ENCODE measurements at regions not wholly inside any gene's neighbourhood (a gene's known extent, or its start where the extent isn't known, plus 50 kb on each side); places are given as distances from the start of the nearest gene placed in this dataset.

DNA sequence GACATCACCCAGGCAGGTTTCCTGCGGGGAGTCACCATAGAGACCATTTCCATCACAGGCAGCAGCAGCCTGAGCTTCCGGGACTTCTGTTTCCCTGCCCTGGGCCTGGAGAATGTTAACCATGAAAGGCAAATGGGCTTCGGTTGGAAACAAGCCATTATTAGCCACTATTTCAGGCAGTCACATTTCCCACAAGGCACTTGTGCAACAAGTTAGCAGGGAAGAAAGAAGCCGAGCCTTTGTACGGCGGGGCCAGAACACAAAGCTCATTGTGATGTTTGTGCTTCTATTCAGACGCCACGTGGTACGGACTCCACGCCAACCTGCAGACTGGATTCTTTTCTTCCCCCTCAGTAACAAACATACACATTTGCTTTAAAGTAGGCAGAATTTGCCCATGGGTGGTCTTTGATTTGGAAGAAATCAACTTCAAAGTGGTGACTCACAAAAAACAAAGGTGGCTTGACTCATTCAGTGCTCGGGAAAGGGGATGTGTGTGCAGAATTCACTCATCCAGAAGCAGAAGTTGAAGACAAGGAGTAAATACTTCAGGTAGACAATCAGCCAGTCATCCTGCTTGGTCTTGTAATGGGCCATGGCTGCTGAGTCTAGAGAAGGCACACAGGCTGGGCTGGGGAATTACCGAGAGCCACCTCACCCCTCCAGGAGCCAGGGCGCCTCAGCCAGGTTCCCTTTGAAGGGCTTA lies 154.2 kb upstream of the PRMT8 start:
- no peak for DNase-seq
- in situ Hi-C loops (cut with HindIII; ENCODE audit: low pct_ligation_motif_present, low pct_unique_long_range_greater_than_20kb, low sequenced_read_pairs): no loop called here

GRCh38 chr12:3337944-3338343 lies 153.1 kb upstream of the PRMT8 start:
- in situ Hi-C loops (cut with HindIII; ENCODE audit: low pct_ligation_motif_present, low pct_unique_long_range_greater_than_20kb, low sequenced_read_pairs): no loop called here
- no peak for DNase-seq

DNA sequence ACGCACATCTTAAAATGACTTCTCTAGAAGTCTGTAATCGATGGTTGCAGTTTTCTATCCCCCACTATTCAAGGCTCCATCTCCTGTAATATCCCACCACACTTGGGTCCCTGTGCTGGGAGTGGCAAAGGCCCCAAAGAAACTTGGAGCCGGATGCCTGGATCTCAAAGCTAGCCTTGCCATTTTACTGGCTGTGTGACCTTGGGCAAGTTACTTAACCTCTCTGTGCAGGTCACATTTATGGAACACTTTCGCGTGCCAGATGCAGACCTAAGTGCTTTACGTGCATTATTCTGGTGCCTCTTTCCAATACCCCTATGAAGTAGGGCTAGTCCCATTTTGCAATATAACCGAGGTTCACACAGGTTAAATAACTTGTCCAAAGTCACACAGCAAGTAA lies 151.8 kb upstream of the PRMT8 start:
- no peak for DNase-seq
- in situ Hi-C loops (cut with HindIII; ENCODE audit: low pct_ligation_motif_present, low pct_unique_long_range_greater_than_20kb, low sequenced_read_pairs): no loop called here

DNA sequence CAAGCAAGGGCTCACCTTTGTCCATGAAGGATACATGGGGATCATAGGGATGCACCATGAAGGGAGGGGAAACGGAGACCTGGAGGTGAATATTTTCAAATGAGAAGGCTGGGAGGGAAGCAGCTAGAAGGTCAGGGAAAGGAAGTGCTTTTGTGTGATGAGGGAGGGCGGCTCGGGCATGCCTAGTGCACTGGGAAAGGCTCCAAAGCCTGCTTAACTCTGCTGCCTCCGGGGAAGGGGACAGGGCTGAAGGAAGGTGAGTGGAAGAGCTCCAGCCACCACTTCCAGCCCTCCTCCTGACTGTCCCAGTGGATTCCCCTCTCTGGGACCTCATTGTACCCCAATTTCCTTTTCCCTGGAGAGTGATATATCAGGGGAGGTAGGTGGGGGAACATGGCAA lies 149.4 kb upstream of the PRMT8 start:
- in situ Hi-C loops (cut with HindIII; ENCODE audit: low pct_ligation_motif_present, low pct_unique_long_range_greater_than_20kb, low sequenced_read_pairs): no loop called here
- DNase-seq: no peak

- DNase-seq: peak; percentile 62
Observed at GRCh38 chr12:3342051-3342450, 149.0 kb upstream of the PRMT8 start.

DNA sequence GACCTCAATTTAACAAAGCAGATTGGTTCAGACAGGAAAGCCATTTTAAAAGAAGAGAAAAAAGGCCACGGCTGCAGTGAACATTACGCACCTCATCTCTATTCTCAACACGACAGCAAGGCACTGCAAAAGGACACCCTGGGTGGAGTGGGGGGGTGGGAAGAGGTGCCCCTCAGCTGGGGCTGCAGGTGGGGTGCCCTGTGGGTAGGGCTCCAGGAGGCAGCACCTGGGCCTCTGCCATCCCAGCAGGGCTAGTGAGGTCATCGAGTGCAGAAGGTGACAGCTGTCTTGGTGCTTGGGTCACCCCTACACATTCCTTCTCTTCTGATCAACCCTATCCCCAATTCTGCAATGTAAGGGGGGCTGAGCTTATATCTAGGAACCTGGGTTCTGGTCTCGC lies 142.9 kb upstream of the PRMT8 start:
- no peak for DNase-seq
- in situ Hi-C loops (cut with HindIII; ENCODE audit: low pct_ligation_motif_present, low pct_unique_long_range_greater_than_20kb, low sequenced_read_pairs): no loop called here

More at GRCh38 chr12:3342051-3342450, 149.0 kb upstream of the PRMT8 start:
- in situ Hi-C loops (cut with HindIII; ENCODE audit: low pct_ligation_motif_present, low pct_unique_long_range_greater_than_20kb, low sequenced_read_pairs): no loop called here

- in situ Hi-C loops (cut with HindIII; ENCODE audit: low pct_ligation_motif_present, low pct_unique_long_range_greater_than_20kb, low sequenced_read_pairs): loop anchor here (25.0 kb wide), 1 partner anchor 312 kb away; no protein-coding TSS in a partner anchor
- DNase-seq: no peak
Observed at GRCh38 chr12:3350432-3350831, 140.6 kb upstream of the PRMT8 start.

- no peak for DNase-seq
Observed at GRCh38 chr12:3351731-3352130, 139.3 kb upstream of the PRMT8 start.

DNA sequence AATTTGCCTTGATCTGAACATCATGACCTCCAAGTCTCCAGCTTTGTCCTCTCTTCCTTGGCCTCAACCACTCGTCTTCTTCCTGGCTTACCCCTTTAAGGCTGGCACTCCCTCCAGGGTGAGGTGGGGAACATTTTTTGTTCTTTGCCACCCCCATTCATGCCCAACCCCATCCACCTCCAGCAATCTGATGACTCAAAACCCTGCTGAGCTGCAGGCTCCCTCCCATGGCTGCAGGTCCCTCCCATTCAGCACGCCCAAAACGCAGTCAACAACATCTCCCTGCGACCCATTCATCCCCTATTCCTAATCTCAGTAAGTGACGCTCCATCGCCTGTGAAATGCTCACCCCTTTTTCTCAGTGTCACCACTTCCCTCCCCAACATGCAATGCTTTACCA lies 138.8 kb upstream of the PRMT8 start:
- in situ Hi-C loops (cut with HindIII; ENCODE audit: low pct_ligation_motif_present, low pct_unique_long_range_greater_than_20kb, low sequenced_read_pairs): loop anchor here (25.0 kb wide), 1 partner anchor 310 kb away; no protein-coding TSS in a partner anchor
- DNase-seq: no peak

More at GRCh38 chr12:3351731-3352130, 139.3 kb upstream of the PRMT8 start:
- in situ Hi-C loops (cut with HindIII; ENCODE audit: low pct_ligation_motif_present, low pct_unique_long_range_greater_than_20kb, low sequenced_read_pairs): loop anchor here (25.0 kb wide), 1 partner anchor 311 kb away; no protein-coding TSS in a partner anchor

DNA sequence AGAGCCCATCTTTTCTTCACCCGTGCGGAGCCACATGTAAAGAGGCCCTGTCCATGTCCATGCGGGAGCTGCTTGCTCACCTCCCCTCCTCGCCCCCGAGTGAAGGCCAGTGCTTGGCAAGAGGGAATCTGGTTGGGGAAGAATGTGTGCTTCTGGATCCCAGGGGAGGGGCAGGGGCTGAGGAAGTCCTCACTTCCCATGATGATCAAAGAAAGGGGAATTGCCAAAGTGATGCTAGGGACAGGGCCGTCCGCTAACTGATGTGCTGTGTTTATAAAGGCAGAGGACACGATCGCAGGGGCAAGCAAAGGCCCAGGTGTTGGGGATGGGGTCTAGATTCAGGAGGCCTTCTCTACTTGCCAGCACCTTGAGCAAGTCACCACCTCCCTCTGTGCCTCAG lies 137.4 kb upstream of the PRMT8 start:
- DNase-seq: no peak
- in situ Hi-C loops (cut with HindIII; ENCODE audit: low pct_ligation_motif_present, low pct_unique_long_range_greater_than_20kb, low sequenced_read_pairs): loop anchor here (25.0 kb wide), 1 partner anchor 309 kb away; no protein-coding TSS in a partner anchor

GRCh38 chr12:3354586-3354985 lies 136.4 kb upstream of the PRMT8 start:
- in situ Hi-C loops (cut with HindIII; ENCODE audit: low pct_ligation_motif_present, low pct_unique_long_range_greater_than_20kb, low sequenced_read_pairs): loop anchor here (25.0 kb wide), 1 partner anchor 308 kb away; no protein-coding TSS in a partner anchor
- no peak for DNase-seq

- no peak for DNase-seq
- in situ Hi-C loops (cut with HindIII; ENCODE audit: low pct_ligation_motif_present, low pct_unique_long_range_greater_than_20kb, low sequenced_read_pairs): loop anchor here (25.0 kb wide), 1 partner anchor 307 kb away; no protein-coding TSS in a partner anchor
Observed at GRCh38 chr12:3355378-3355900, 135.6 kb upstream of the PRMT8 start.

- in situ Hi-C loops (cut with HindIII; ENCODE audit: low pct_ligation_motif_present, low pct_unique_long_range_greater_than_20kb, low sequenced_read_pairs): loop anchor here (25.0 kb wide), 1 partner anchor 304 kb away; no protein-coding TSS in a partner anchor
- DNase-seq: no peak
Observed at GRCh38 chr12:3357950-3358525, 133.0 kb upstream of the PRMT8 start.

DNA sequence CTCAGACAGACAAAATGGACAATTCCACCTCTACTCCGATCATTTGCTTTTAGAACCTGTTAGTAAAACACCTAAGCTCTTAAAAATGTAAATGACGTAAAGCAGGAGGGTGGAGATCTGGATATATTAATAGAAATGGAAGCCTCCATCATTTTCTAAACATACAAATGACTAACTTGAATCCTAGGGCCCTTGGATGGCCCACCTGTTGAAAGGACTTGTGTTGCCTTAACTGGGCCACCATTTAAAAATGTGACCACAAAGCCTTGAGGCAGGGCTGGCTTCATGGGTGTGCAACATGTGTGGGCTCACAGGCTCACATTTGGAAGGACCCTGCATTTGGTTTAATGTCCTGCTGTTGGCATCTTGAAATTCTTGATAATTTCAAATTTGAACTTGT lies 131.5 kb upstream of the PRMT8 start:
- in situ Hi-C loops (cut with HindIII; ENCODE audit: low pct_ligation_motif_present, low pct_unique_long_range_greater_than_20kb, low sequenced_read_pairs): loop anchor here (25.0 kb wide), 1 partner anchor 303 kb away; no protein-coding TSS in a partner anchor
- DNase-seq: no peak

- in situ Hi-C loops (cut with HindIII; ENCODE audit: low pct_ligation_motif_present, low pct_unique_long_range_greater_than_20kb, low sequenced_read_pairs): loop anchor here (25.0 kb wide), 1 partner anchor 301 kb away; no protein-coding TSS in a partner anchor
- no peak for DNase-seq
Observed at GRCh38 chr12:3361146-3361545, 129.9 kb upstream of the PRMT8 start.

DNA sequence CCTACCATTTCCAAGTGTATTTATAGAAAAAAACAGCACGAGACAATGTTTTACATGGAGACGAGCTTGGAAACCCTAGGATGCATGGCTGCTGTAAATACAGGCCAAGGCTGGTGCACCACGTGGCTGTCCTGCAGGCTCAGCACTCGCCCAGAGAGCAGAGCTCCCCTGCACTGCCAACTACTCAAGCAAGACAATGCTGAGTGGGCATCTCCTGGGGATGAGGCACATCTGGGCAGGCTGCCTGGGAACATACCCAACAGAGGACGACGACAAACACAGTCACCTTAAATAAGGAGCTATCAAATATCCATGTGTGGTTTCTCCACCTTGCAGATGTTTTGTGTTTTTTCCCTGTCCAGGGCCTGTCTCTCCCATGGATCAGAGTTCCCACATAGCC lies 128.3 kb upstream of the PRMT8 start:
- in situ Hi-C loops (cut with HindIII; ENCODE audit: low pct_ligation_motif_present, low pct_unique_long_range_greater_than_20kb, low sequenced_read_pairs): loop anchor here (25.0 kb wide), 1 partner anchor 300 kb away; no protein-coding TSS in a partner anchor
- DNase-seq: no peak

DNA sequence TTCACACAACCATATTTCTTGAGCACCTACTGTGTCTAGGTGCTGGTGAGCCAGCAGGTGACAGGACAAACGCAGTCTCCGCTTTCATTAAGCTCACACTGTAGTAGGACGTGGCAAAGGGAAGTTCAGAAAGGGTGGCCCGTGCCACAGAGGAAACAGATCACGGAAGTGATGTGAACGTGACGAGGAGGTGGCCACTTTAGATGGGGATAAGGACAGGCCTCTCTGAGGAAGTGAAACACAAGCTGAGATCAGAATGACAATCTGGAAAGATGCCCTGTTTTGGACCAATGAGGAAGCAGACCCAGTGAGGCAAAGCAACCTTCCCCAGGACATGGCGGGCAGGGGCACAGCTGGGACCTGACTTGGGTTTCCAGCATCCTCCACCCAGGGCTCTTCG lies 127.4 kb upstream of the PRMT8 start:
- in situ Hi-C loops (cut with HindIII; ENCODE audit: low pct_ligation_motif_present, low pct_unique_long_range_greater_than_20kb, low sequenced_read_pairs): loop anchor here (25.0 kb wide), 1 partner anchor 299 kb away; no protein-coding TSS in a partner anchor

GRCh38 chr12:3364226-3364625 lies 126.8 kb upstream of the PRMT8 start:
- no peak for DNase-seq
- in situ Hi-C loops (cut with HindIII; ENCODE audit: low pct_ligation_motif_present, low pct_unique_long_range_greater_than_20kb, low sequenced_read_pairs): loop anchor here (25.0 kb wide), 1 partner anchor 298 kb away; no protein-coding TSS in a partner anchor

More for the DNA sequence above, 127.4 kb upstream of the PRMT8 start:
- DNase-seq: no peak

All from ACHN (cell line).